NCI-H1092 (cell line): ENCODE measurements at regions not wholly inside any gene's neighbourhood (a gene's known extent, or its start where the extent isn't known, plus 50 kb on each side); places are given as distances from the start of the nearest gene placed in this dataset.
"Not testable (repeated sequence)": the region's sequence is repeated elsewhere in the genome, so short reads cannot be mapped to it uniquely, and the experiment has no call there.

Experiments
- DNase-seq: peaks from one replicate; lab custom pipeline; 2025; lab: John Stamatoyannopoulos, UW

GRCh38 chr5:101505891-101506570 lies 602.9 kb upstream of the ST8SIA4 start:
- no peak for DNase-seq

GRCh38 chr5:101482931-101483330 lies 579.8 kb upstream of the ST8SIA4 start:
- DNase-seq = no peak

- DNase-seq = no peak
Measured at GRCh38 chr5:101473483-101473882, 570.4 kb upstream of the ST8SIA4 start.

- DNase-seq = no peak
Measured at GRCh38 chr5:101461455-101461854, 558.4 kb upstream of the ST8SIA4 start.

GRCh38 chr5:101458587-101458986 lies 555.5 kb upstream of the ST8SIA4 start:
- no peak for DNase-seq

- DNase-seq = no peak
Measured at GRCh38 chr5:101455851-101456250, 552.8 kb upstream of the ST8SIA4 start.

GRCh38 chr5:101455048-101455447 lies 552.0 kb upstream of the ST8SIA4 start:
- DNase-seq = no peak

GRCh38 chr5:101442281-101442680 lies 539.2 kb upstream of the ST8SIA4 start:
- DNase-seq = not testable (repeated sequence)

- no peak for DNase-seq
Measured at GRCh38 chr5:101440173-101440572, 537.1 kb upstream of the ST8SIA4 start.

- DNase-seq = no peak
Measured at GRCh38 chr5:101437351-101437750, 534.3 kb upstream of the ST8SIA4 start.

- DNase-seq = no peak
Measured at GRCh38 chr5:101435768-101436167, 532.7 kb upstream of the ST8SIA4 start.

GRCh38 chr5:101431201-101431600 lies 528.1 kb upstream of the ST8SIA4 start:
- DNase-seq = no peak

- no peak for DNase-seq
Measured at GRCh38 chr5:101430551-101430950, 527.5 kb upstream of the ST8SIA4 start.

- DNase-seq = no peak
Measured at GRCh38 chr5:101429241-101429640, 526.2 kb upstream of the ST8SIA4 start.

- no peak for DNase-seq
Measured at GRCh38 chr5:101425339-101425859, 522.3 kb upstream of the ST8SIA4 start.

GRCh38 chr5:101424530-101425175 lies 521.6 kb upstream of the ST8SIA4 start:
- DNase-seq = no peak

- no peak for DNase-seq
Measured at GRCh38 chr5:101418713-101419118, 515.6 kb upstream of the ST8SIA4 start.

GRCh38 chr5:101404531-101404930 lies 501.4 kb upstream of the ST8SIA4 start:
- DNase-seq = no peak

- DNase-seq = no peak
Measured at GRCh38 chr5:101393795-101394450, 490.8 kb upstream of the ST8SIA4 start.

- DNase-seq = no peak
Measured at GRCh38 chr5:101390151-101390908, 487.2 kb upstream of the ST8SIA4 start.

GRCh38 chr5:101385276-101385675 lies 482.2 kb upstream of the ST8SIA4 start:
- DNase-seq = no peak

- no peak for DNase-seq
Measured at GRCh38 chr5:101370181-101370580, 467.1 kb upstream of the ST8SIA4 start.
